ENCODE measurements at regions not wholly inside any gene's neighbourhood (a gene's known extent, or its start where the extent isn't known, plus 50 kb on each side); places are given as distances from the start of the nearest gene placed in this dataset.

- TF ChIP-seq, protein P1, sequence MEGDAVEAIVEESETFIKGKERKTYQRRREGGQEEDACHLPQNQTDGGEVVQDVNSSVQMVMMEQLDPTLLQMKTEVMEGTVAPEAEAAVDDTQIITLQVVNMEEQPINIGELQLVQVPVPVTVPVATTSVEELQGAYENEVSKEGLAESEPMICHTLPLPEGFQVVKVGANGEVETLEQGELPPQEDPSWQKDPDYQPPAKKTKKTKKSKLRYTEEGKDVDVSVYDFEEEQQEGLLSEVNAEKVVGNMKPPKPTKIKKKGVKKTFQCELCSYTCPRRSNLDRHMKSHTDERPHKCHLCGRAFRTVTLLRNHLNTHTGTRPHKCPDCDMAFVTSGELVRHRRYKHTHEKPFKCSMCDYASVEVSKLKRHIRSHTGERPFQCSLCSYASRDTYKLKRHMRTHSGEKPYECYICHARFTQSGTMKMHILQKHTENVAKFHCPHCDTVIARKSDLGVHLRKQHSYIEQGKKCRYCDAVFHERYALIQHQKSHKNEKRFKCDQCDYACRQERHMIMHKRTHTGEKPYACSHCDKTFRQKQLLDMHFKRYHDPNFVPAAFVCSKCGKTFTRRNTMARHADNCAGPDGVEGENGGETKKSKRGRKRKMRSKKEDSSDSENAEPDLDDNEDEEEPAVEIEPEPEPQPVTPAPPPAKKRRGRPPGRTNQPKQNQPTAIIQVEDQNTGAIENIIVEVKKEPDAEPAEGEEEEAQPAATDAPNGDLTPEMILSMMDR (conservative IDR thresholded peaks at IDR 0.05) = no peak
- TF ChIP-seq ZFX (IDR thresholded peaks at IDR 0.05) = no peak
Measured at GRCh38 chr1:8113262-8114220, 87.4 kb upstream of the ERRFI1 start.
